BE2C (cell line): ENCODE measurements at regions not wholly inside any gene's neighbourhood (a gene's known extent, or its start where the extent isn't known, plus 50 kb on each side); places are given as distances from the start of the nearest gene placed in this dataset.

Source experiments
- DNase-seq: peaks from one replicate; pipeline ENCODE4 v3.0.0-alpha.2; 2020
- H3K27me3 ChIP-seq: fragments of 250-450 bp; sonication (Bioruptor Pico); 2 replicates; pipeline ENCODE4 v1.5.1; 2020; ENCODE audit warnings: mild to moderate bottlenecking
- H3K36me3 ChIP-seq: fragments of 250-450 bp; sonication (Bioruptor Pico); 2 replicates; pipeline ENCODE4 v1.5.1; 2020; ENCODE audit warnings: mild to moderate bottlenecking
- H3K4me1 ChIP-seq: fragments of 250-450 bp; sonication (Bioruptor Pico); 2 replicates; pipeline ENCODE4 v1.5.1; 2020
- H3K4me3 ChIP-seq: 2 replicates; pipeline ENCODE4 v1.5.1; 2011; ENCODE audit warnings: low read depth, low read length
- H3K9me3 ChIP-seq: fragments of 250-450 bp; sonication (Bioruptor Pico); 2 replicates; pipeline ENCODE4 v1.5.1; 2020
- CTCF ChIP-seq: IDR thresholded peaks from 2 replicates; pipeline ENCODE4 v1.5.1; 2012; ENCODE audit warnings: mild to moderate bottlenecking, low read depth, low read length

DNA sequence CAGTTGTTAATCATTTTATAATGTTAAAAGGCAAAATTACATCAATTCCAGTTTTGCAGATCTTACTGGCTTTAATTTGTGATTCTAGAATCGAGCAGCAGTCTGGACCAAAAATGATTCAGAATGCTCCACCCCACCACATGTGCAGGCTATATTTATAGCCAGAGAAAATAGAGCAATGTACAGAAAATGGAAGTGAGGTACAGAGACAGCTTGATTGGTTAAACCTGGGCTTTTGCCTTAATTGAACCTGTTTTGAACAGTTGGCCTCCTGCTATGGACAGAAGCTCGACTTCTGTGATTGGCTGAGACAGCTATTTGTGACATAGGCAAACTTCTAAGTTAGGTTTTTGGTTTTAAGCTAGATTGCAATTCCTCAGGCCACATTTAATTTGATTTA is 607.4 kb upstream of the MIR17HG start:
- H3K27me3 ChIP-seq, result no peaks in the 10 kb centered on the region
- no peaks in the 10 kb centered on the region for H3K36me3 ChIP-seq
- no peaks in the 10 kb centered on the region for H3K4me1 ChIP-seq
- no peak for TF ChIP-seq CTCF
- no peaks in the 10 kb centered on the region for H3K9me3 ChIP-seq
- H3K4me3 ChIP-seq, result no peak overlapping the region
- no peak for DNase-seq

GRCh38 chr13:90742381-90742780 is 605.1 kb upstream of the MIR17HG start:
- no peaks in the 10 kb centered on the region for H3K9me3 ChIP-seq
- no peak for TF ChIP-seq CTCF

GRCh38 chr13:90746230-90746629 is 601.3 kb upstream of the MIR17HG start:
- no peak for TF ChIP-seq CTCF
- Histone ChIP-seq H3K4me1 (no peaks in the 10 kb centered on the region), H3K9me3 (no peaks in the 10 kb centered on the region), H3K27me3 (no peaks in the 10 kb centered on the region), H3K4me3 (no peak overlapping the region), H3K36me3 (no peaks in the 10 kb centered on the region)
- no peak for DNase-seq

More at GRCh38 chr13:90742381-90742780, 605.1 kb upstream of the MIR17HG start:
- Histone ChIP-seq H3K4me3 (no peak overlapping the region), H3K27me3 (no peaks in the 10 kb centered on the region), H3K4me1 (no peaks in the 10 kb centered on the region), H3K36me3 (no peaks in the 10 kb centered on the region)
- DNase-seq, result no peak

GRCh38 chr13:90750021-90750420 is 597.5 kb upstream of the MIR17HG start:
- TF ChIP-seq CTCF, result no peak
- no peaks in the 10 kb centered on the region for H3K36me3 ChIP-seq
- no peak overlapping the region for H3K4me3 ChIP-seq
- no peaks in the 10 kb centered on the region for H3K4me1 ChIP-seq
- no peaks in the 10 kb centered on the region; the same call in 1 of the 2 replicates for H3K9me3 ChIP-seq
- H3K27me3 ChIP-seq, result no peaks in the 10 kb centered on the region
- DNase-seq, result no peak

DNA sequence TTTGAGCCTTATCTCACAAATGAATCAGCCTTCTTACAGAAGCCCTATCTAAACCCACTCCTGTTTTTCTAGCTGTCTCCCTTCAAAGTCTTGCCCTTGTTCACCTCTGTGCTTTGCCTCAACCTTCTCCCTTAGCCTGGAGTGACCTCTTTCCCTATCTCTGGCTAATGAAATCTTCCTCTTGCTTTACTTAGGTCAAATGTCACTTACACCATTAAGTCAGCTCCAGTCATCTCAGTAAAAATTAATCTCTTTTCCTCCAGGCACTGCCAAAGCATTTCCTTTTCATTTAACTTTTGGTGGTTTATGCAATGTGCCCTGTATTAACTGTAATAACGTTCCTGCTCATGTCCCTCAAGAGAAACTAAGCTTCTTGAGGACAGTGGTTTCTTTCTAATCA is 596.5 kb upstream of the MIR17HG start:
- Histone ChIP-seq H3K4me3 (no peak overlapping the region), H3K4me1 (no peaks in the 10 kb centered on the region), H3K27me3 (no peaks in the 10 kb centered on the region), H3K9me3 (no peaks in the 10 kb centered on the region; the same call in 1 of the 2 replicates), H3K36me3 (no peaks in the 10 kb centered on the region)
- TF ChIP-seq CTCF, result no peak
- DNase-seq, result no peak

- Histone ChIP-seq H3K4me1 (no peaks in the 10 kb centered on the region), H3K27me3 (no peaks in the 10 kb centered on the region), H3K36me3 (no peaks in the 10 kb centered on the region), H3K9me3 (no peaks in the 10 kb centered on the region; the same call in 1 of the 2 replicates), H3K4me3 (no peak overlapping the region)
- no peak for TF ChIP-seq CTCF
- DNase-seq, result no peak
These were observed 595.4 kb upstream of the MIR17HG start for GRCh38 chr13:90752070-90752469.
